Stimulated activated CD8-positive, alpha-beta memory T cell treated with anti-CD3 and anti-CD28 coated beads, Interleukin-7, amount 100 ng/mL, for 24 hours (primary cell): ENCODE measurements at regions not wholly inside any gene's neighbourhood (a gene's known extent, or its start where the extent isn't known, plus 50 kb on each side); places are given as distances from the start of the nearest gene placed in this dataset.
"Not testable (repeated sequence)": the region's sequence is repeated elsewhere in the genome, so short reads cannot be mapped to it uniquely, and the experiment has no call there.

Experiments used
- DNase-seq: peaks from one replicate; pipeline ENCODE4 v3.0.0-alpha.2; 2020; ENCODE audit warnings: low read depth

DNA sequence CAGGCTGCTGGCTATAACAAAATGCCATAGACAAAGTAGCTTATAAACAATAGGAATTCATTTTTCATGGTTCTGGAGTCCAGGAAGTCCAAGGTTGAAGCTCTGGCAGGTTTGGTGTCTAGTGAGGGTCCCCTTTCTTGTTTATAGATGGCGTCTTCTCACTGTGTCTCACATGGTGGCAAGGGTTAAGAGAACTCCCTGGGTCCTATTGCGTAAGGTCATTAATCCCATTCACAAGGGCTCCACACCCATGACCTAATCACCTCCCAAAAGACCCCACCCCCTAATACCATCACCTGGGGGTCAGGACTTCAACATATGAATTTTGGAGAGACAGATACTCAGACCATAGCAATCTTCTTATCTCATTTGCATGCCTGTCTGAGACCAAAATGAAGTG, 108.9 kb upstream of the USP25 start:
- no peak for DNase-seq

DNA sequence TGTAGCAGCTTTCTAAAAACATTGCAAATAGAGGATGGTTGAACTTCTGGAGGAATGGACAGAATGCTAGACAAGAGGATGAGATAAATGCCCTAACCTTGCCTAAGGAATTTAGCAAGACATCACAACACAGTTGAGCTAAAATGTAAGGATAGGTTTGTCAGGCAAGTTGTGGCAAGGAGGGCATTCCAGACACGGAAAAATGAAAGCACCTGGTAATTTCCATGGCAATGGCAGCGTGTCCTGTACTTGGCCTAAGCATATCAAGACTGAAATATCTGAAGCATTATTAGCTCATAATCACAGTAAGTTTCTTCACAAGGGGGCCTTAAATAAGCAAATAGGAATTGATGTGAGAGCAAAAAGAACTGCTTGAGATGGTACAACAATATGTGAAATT, 105.1 kb upstream of the USP25 start:
- DNase-seq = no peak

- no peak for DNase-seq
Measured at GRCh38 chr21:15625363-15625762, 104.4 kb upstream of the USP25 start.

DNA sequence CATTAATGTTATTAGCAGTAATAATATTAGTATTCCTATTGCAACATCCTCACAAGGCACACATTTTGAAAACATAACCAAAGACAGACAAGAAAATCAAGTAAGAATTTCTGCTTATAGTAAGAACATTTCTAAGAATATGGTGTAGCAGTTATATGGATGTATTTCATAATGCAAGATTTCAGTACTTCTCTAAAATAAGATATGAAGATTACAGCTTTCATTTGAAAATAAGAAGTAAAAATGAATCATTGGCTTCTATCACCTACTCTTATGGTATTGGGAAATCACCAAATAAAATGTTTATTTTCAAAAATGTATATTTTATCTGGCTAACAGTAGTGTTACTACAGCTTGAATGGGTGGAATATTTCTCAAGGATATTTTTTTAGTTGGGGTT, 103.8 kb upstream of the USP25 start:
- no peak for DNase-seq

- no peak for DNase-seq
Measured at GRCh38 chr21:15627011-15627410, 102.8 kb upstream of the USP25 start.

DNA sequence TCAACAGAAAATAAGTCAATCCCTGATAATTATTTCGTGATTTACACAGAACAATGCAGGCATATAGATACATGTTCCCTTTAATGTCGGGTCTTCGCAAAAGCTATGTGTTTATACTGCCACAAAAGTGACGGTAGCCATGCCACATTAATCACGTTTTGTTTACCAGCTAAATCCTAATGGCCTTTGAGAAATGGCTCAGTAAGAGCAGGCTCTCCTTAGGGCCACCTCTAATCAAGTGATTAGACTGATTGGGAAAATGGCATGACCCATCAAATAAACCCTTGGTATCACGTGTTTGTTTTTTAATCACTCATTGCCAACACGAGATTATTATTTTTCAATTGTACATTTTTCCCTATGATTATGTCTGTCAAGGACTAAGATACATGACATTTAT, 102.0 kb upstream of the USP25 start:
- no peak for DNase-seq

DNA sequence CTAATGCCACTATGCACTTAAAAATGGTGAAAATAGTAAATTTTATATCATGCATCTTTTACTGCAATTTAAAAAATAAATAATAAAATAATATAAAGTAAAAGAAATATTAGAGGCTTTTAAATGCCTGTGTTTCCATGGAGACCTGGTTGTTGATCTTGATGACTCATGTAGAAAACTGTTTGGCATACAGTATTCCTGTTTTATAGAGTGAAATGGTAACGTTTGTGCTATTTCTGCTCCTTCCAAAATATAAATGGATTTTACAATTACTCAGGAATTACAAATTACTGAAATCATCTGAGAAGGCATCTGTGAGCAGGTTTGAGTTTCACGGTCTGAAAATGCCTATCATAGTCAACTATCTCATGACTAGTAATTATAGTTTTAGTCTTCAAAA, 98.4 kb upstream of the USP25 start:
- no peak for DNase-seq

DNA sequence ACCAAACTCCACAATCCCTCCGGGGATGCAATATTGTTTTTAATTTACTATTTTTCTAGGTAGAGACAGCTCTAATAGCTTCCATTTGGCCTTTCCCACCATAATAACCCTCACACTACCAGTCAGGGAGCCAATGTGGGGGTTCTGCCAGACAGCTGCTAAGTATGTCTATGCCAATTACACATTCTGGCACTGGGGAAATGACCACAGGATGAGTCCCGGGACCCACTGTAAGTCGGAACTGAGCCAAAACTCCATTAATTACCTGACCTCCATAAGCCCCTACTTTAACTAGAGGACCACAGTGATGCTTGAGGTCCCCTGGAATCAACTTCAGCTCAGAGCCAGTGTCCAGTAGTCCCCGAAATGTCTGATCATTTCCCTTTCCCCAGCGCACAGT, 95.2 kb upstream of the USP25 start:
- not testable (repeated sequence) for DNase-seq

- DNase-seq = no peak
Measured at GRCh38 chr21:15638856-15639549, 90.8 kb upstream of the USP25 start.

- DNase-seq = not testable (repeated sequence)
Measured at GRCh38 chr21:15640113-15640512, 89.7 kb upstream of the USP25 start.

DNA sequence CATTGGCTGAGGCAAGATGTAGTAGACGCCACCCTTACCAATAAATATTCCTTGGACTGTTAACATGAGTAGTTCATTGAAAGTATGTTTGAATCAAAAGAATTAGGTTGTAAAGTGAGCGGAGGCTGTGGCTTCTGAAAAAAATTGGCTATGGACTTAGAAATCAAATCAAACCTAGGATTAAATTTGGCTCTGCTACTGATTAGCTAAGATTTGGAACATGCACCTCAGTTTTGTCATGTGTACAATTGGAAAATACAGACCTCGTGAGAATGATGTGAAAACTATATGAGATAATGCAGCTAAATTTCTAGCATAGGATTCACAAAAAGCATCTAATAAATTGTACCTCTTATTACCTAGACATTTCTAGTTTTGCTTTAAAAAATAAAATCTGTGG, 85.3 kb upstream of the USP25 start:
- DNase-seq = no peak

- DNase-seq = no peak
Measured at GRCh38 chr21:15645830-15646229, 84.0 kb upstream of the USP25 start.

DNA sequence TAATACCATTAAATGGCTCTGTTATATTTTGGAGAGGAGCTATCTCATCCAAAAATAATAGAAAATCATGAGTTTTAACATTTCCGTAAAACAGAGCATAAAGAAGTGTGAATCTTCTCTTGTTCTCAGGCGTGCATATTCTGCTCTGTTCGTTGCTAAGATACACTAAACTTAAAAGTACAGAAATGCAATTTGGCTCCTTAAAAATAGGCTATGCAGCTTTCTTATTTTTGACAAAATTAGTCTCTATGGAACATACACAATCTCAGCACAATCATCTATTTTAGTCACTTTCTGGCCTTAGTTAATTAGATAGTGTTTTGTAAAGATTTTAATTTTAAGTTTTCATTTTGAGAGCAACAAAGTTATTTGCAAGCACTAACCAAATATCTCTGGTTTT, 79.0 kb upstream of the USP25 start:
- no peak for DNase-seq

DNA sequence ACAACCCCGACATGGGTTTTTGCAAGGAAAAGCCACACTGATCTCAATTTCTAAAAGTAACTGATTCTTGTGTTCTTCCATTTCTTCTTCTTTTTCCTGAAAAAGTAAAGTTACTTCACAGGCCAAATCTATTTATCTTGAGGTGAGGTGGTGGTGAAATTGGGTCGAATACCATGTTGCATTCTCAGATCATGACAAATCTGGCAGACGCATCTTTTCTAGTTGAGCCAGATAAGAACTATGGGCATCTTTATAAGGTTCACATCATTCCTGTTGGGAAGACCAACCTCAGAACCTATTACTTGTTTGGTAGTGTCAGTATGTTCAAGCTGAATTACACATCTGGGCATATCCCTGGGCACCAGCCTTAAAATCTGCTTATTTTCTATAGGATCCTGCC, 78.6 kb upstream of the USP25 start:
- DNase-seq = no peak

- no peak for DNase-seq
Measured at GRCh38 chr21:15653710-15654109, 76.1 kb upstream of the USP25 start.

GRCh38 chr21:15654171-15654570, 75.6 kb upstream of the USP25 start:
- no peak for DNase-seq

- no peak for DNase-seq
Measured at GRCh38 chr21:15659753-15660422, 69.9 kb upstream of the USP25 start.

DNA sequence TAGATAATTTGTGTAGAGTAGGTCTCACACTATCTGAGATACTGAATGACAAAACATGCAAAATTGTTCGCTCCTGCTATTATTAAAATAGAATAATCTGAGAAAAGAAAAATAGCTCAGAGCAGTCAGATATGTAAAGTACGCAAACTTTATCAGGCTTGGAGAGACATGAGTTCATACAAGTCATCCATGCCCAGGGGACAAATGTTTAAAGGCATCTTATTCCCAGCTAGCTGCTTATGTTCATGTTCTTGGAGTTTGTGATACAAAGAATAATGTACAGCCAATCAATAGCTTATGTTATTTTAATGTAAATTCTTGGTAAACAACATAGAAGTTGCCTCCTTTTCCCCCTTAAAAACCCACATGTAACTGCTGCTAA, 69.4 kb upstream of the USP25 start:
- DNase-seq = no peak

DNA sequence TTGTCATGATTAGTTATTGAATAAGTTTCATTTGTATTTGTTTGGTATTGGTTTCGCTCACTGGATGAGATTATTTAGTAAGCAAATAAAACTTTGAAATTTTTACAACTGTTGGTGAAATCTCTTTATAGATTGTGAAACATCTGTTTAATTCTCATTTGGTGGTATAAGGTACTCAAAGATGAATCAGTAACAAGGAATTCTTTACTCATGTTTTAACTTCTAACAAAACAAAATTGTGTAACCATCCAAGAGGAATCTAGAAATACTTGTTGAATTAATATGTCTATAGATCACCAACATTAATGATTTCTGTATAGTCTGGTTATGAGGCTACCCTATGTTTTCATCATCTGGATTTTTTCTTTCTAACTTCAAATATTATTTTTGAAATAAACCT, 62.8 kb upstream of the USP25 start:
- no peak for DNase-seq

- DNase-seq = no peak
Measured at GRCh38 chr21:15667819-15668218, 62.0 kb upstream of the USP25 start.

DNA sequence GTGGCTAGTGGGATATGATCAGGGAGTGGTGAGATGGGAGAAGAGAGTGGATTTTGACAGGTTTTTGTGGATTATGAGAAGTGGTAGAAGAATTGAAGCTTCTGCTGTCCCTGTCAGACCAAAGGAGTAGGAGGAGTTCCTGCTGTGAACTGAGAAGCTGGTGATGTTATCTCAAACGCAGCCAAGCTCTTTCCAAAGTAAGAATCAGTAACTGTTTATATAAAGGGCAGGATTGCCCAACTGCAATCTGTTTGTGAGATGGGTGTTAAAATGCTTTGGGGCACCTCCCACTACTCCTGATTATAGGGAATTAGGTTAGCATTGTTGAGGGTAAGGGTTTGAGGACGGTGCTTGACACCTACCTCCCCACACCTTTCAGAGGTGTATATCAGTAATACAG, 60.5 kb upstream of the USP25 start:
- DNase-seq = no peak

- no peak for DNase-seq
Measured at GRCh38 chr21:15671188-15671587, 58.6 kb upstream of the USP25 start.

GRCh38 chr21:15672578-15672977, 57.2 kb upstream of the USP25 start:
- DNase-seq = not testable (repeated sequence)

DNA sequence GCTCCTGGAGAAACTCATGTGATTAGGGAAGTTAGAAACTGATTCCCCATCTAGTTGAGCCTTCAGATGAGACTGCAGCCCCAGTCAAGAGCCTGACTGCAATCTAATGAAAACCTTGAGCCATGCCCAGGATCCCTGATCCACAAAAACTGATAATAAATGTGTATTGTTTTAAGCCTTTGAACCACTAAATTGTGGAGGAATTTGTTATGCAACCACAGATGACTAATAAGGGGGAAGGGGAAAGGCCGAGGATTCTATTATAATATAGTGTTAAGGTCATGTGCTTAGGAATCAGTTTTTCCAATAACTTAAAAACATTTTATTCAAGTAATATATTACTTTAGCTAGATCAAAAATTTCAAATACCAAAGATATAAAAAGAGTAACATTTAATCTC, 52.8 kb upstream of the USP25 start:
- no peak for DNase-seq
